HEK293 (cell line): ENCODE measurements at regions not wholly inside any gene's neighbourhood (a gene's known extent, or its start where the extent isn't known, plus 50 kb on each side); places are given as distances from the start of the nearest gene placed in this dataset.

ENCODE experiments used
- BCL11A ChIP-seq: fragments of 450-650 bp; formaldehyde crosslinking; IDR thresholded peaks from 2 replicates; pipeline ENCODE4 v1.5.1; 2016; ENCODE audit warnings: low read depth, missing biosample characterization, missing genetic modification characterization
- BCL11B ChIP-seq: fragments of 450-650 bp; formaldehyde crosslinking; IDR thresholded peaks from 2 replicates; pipeline ENCODE4 v1.5.1; 2016; ENCODE audit warnings: low read depth, missing biosample characterization, missing genetic modification characterization
- CTCF ChIP-seq: fragments of 450-650 bp; formaldehyde crosslinking; IDR thresholded peaks from 2 replicates; pipeline ENCODE4 v1.5.1; 2016; ENCODE audit warnings: missing biosample characterization, missing genetic modification characterization
- GLI2 ChIP-seq: fragments of 450-650 bp; formaldehyde crosslinking; IDR thresholded peaks from 2 replicates; pipeline ENCODE4; 2017; ENCODE audit warnings: missing biosample characterization, missing genetic modification characterization, low read depth, borderline replicate concordance
- REST ChIP-seq: fragments of 450-650 bp; formaldehyde crosslinking; IDR thresholded peaks from 2 replicates; pipeline ENCODE4 v1.5.1; 2016; ENCODE audit warnings: missing biosample characterization, missing genetic modification characterization
- YY1 ChIP-seq: fragments of 450-650 bp; formaldehyde crosslinking; IDR thresholded peaks from 2 replicates; pipeline ENCODE4 v1.5.1; 2018; ENCODE audit warnings: missing biosample characterization, missing genetic modification characterization
- ZBTB7A ChIP-seq: fragments of 450-650 bp; formaldehyde crosslinking; IDR thresholded peaks from 2 replicates; pipeline ENCODE4 v1.5.1; 2016; ENCODE audit warnings: low read depth, missing biosample characterization, missing genetic modification characterization
- ZNF138 ChIP-seq: fragments of 450-650 bp; formaldehyde crosslinking; IDR thresholded peaks from 2 replicates; pipeline ENCODE4 v1.5.1; 2016; ENCODE audit warnings: missing biosample characterization, missing genetic modification characterization, borderline replicate concordance
- ZNF175 ChIP-seq: fragments of 450-650 bp; formaldehyde crosslinking; IDR thresholded peaks from 2 replicates; pipeline ENCODE4 v1.5.1; 2016; ENCODE audit warnings: missing biosample characterization, missing genetic modification characterization
- ZNF398 ChIP-seq: fragments of 450-650 bp; formaldehyde crosslinking; IDR thresholded peaks from 2 replicates; pipeline ENCODE4 v1.5.1; 2017; ENCODE audit warnings: missing biosample characterization, missing genetic modification characterization
- ZNF639 ChIP-seq: fragments of 450-650 bp; formaldehyde crosslinking; IDR thresholded peaks from 2 replicates; pipeline ENCODE4 v1.5.1; 2016; ENCODE audit warnings: missing biosample characterization, missing genetic modification characterization
- ZNF670 ChIP-seq: fragments of 450-650 bp; formaldehyde crosslinking; IDR thresholded peaks from 2 replicates; pipeline ENCODE4 v1.5.1; 2016; ENCODE audit warnings: missing biosample characterization, missing genetic modification characterization, low read depth
- ZNF830 ChIP-seq: fragments of 450-650 bp; IDR thresholded peaks from 2 replicates; pipeline ENCODE4 v1.5.0; 2018; ENCODE audit warnings: missing biosample characterization, missing genetic modification characterization, low read depth, mild to moderate bottlenecking, moderate library complexity
- TF ChIP-seq, protein P1 (sequence below): fragments of 450-650 bp; IDR thresholded peaks from 2 replicates; pipeline ENCODE4 v1.5.1; 2018; ENCODE audit warnings: missing biosample characterization, mild to moderate bottlenecking, missing genetic modification characterization

DNA sequence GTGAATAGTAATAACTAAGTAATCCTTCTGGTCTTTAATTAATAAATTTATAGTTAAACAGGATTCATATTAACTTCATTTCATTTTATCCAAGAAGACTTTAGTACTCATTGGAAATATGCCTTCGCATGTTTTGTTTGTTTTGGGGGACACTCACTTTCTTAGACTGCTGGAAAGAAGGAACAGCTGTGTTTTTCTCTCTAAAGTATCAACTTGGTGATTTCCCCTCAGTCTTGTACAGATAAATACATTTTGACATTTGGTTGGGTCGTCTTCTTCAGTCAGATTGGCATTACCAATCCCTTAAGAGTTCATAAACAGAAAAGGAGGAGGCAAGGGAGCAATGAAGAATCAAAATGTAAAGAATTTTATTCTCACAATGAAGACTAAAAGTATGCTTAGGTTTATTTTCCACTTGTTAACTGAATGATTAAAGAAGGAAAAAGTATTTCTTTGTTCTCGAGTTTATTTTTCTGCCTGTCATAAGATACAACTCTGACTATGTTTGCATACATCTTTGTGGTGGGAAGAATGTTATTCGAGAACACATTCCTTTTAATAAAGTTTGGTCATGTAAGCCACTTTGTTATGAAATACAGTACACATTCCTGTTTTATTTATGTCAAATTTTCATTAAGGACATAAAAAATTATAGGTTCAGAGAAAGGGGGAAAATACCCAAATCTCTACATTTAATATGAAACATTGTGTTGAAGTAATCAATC lies 140.2 kb downstream of the GMNC start:
- TF ChIP-seq ZNF138 (tag by site-specific recombination), result no peak
- TF ChIP-seq ZBTB7A (tag by site-specific recombination), result no peak
- TF ChIP-seq CTCF, result no peak
- no peak for TF ChIP-seq REST (tag by site-specific recombination)
- TF ChIP-seq, protein P1, sequence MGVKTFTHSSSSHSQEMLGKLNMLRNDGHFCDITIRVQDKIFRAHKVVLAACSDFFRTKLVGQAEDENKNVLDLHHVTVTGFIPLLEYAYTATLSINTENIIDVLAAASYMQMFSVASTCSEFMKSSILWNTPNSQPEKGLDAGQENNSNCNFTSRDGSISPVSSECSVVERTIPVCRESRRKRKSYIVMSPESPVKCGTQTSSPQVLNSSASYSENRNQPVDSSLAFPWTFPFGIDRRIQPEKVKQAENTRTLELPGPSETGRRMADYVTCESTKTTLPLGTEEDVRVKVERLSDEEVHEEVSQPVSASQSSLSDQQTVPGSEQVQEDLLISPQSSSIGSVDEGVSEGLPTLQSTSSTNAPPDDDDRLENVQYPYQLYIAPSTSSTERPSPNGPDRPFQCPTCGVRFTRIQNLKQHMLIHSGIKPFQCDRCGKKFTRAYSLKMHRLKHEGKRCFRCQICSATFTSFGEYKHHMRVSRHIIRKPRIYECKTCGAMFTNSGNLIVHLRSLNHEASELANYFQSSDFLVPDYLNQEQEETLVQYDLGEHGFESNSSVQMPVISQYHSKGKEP, result no peak
- no peak for TF ChIP-seq ZNF670 (tag by site-specific recombination)
- TF ChIP-seq ZNF830 (tag by site-specific recombination), result no peak
- TF ChIP-seq YY1 (tag by site-specific recombination), result no peak
- TF ChIP-seq ZNF639 (tag by site-specific recombination), result no peak
- TF ChIP-seq ZNF175 (tag by site-specific recombination), result no peak
- TF ChIP-seq ZNF398 (tag by site-specific recombination), result no peak
- no peak for TF ChIP-seq BCL11A (tag by site-specific recombination)
- no peak for TF ChIP-seq BCL11B (tag by site-specific recombination)
- no peak for TF ChIP-seq GLI2 (tag by site-specific recombination)
